Renal cortical epithelial cell (primary cell): ENCODE measurements at regions not wholly inside any gene's neighbourhood (a gene's known extent, or its start where the extent isn't known, plus 50 kb on each side); places are given as distances from the start of the nearest gene placed in this dataset.
A peak's percentile ranks its signal among the peaks of the same experiment; 100 is the strongest.

Source experiments
- DNase-seq: peaks from one replicate; pipeline ENCODE4 v3.0.0-alpha.2; 2011; ENCODE audit warnings: low read depth

- no peak for DNase-seq
These were observed 133.0 kb upstream of the TMCC3 start for GRCh38 chr12:94783343-94783742.

DNA sequence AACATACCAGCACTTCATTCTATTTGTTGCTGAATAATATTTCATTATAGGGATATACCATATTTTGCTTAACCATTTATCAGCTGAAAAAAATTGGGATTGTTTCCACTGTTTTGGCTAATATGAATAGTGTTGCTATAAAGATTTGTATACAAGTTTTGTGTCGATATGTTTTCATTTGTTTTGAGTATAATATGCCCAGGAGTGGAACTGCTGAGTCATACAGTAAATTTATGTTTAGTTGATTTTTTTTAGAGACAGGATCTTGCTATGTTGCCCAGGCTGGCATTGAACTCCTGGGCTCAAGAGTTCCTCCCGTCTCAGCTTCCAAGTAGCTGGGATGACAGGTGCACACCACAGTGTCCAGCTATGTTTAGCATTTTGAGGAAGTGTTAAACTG is 131.5 kb upstream of the TMCC3 start:
- DNase-seq, result no peak

GRCh38 chr12:94779485-94779884 is 129.1 kb upstream of the TMCC3 start:
- peak; percentile 88 for DNase-seq

DNA sequence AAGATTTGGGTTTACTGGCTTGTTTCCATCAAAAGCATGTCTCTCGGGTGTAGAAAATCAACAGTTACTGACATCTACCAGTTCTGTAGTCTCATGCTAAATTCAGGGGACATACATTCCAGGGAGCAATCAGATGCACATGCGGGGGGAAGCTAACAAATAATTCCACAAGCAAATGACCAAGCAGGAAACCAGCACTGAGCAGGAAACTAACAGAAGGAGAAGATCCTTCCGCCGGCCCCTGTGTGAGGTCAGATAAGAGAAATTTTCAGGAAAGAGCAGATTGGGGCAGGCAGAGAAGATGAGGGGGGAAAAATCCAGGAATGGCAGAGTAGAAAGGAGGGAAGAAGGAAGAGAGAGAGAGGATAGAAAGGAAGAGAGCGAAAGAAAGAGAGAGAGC is 127.6 kb upstream of the TMCC3 start:
- no peak for DNase-seq

GRCh38 chr12:94775710-94776109 is 125.4 kb upstream of the TMCC3 start:
- DNase-seq, result no peak

- no peak for DNase-seq
These were observed 121.4 kb upstream of the TMCC3 start for GRCh38 chr12:94771741-94772140.

- no peak for DNase-seq
These were observed 120.8 kb upstream of the TMCC3 start for GRCh38 chr12:94771199-94771598.

DNA sequence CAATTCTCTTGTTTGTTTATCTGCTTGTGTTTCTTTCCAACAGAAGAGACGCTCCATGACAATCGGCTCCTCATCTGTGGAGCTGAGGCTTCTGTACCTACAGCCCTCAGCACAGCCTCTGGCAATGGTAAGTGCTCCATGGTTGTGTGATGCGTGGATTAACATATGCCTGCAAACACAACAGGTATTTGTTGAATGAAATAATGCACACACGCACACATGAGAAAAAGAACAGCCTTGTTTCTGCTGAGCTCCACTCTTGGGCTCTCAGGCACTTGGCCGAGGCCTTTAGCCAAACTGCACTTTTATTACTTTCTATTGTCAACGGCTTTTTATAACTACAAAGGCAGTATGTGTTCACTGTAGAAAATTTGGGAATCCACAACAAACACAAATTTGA is 120.4 kb upstream of the TMCC3 start:
- DNase-seq, result no peak

DNA sequence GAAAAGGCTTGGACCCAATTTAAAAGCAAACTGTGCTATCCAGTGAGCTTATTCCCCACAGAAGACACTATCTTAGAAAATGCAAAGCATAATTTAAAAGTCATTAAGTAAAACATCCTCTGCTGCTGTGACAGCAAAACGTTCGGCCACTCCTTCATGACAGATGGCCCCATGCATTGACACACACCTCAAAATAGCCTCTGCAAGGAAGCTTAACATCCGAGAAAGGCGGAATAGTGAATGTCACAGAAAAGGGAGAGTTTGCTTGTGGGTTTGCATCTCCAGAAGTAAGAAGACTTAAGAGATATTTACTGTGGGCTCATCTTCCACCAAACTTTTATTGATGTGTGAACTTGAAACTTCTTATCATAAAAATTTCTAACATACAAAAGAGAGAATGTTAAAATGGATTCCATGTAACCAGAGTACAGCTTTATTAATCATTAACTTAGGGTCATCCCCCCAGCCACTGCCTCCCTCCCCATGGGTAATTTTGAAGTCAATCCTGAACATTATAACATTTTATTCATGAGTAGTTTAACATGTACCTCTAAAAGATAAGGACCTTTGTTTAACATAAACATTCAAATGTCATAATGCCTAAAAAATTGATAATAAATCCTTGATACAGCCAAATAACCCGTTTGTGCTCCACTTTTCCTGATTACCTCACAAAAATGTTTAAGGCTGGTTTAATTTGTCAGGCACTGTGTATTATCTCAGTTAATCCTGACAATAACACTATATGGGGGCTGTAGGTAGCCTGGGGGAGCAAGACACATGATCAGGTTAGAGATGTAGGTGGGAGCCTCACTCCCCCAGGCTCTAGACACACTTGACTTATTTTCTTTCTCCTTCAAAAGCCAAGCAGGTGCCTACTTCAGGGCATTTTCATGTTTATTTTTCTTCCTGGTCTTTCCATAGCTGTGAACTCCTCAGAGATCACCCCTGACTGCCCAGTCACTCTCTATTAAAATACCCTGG is 119.7 kb upstream of the TMCC3 start:
- no peak for DNase-seq

- no peak for DNase-seq
These were observed 118.7 kb upstream of the TMCC3 start for GRCh38 chr12:94769047-94769420.

- DNase-seq, result no peak
These were observed 118.2 kb upstream of the TMCC3 start for GRCh38 chr12:94768398-94769046.

DNA sequence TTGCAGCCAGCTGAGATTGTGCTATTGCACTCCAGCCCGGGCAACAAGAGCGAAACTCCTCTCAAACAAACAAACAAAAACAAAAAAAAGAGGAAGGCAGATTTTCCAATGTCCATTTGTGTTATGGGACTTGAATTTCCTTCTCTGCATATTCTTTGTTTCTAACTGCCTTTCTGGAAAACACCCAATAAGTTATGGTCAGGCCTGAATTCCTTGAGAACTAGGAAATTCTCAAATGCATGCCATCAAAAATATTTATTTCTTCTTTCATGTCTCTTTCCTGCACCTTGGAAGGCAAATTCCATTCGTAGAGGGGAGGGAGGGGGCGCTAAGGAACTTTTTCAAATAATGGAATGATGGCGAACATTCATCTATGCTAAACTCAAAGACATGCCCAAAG is 117.6 kb upstream of the TMCC3 start:
- DNase-seq, result no peak

GRCh38 chr12:94766397-94766796 is 116.0 kb upstream of the TMCC3 start:
- DNase-seq, result no peak

DNA sequence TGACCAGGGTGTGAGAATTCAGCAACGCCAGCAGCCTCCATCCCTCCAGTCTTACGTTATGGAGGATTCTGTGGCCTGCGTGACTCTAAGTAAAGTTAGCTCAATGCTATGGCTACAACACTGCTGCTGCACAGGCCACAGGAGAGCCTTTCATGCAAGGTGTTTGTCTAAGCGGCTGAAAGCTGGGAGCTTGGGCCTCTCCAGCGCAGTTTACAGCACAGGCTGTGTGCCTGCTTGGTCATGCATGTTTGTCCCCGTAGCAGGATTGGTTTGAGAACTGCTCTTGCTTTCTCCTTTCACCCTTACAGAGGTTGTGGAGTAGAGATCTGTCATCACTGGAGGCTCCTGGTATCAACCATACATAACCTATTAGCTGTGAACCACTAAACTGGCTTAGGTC is 113.1 kb upstream of the TMCC3 start:
- peak; percentile 36 for DNase-seq

GRCh38 chr12:94762943-94763342 is 112.6 kb upstream of the TMCC3 start:
- no peak for DNase-seq

GRCh38 chr12:94762259-94762942 is 112.0 kb upstream of the TMCC3 start:
- DNase-seq, result peak; percentile 47

DNA sequence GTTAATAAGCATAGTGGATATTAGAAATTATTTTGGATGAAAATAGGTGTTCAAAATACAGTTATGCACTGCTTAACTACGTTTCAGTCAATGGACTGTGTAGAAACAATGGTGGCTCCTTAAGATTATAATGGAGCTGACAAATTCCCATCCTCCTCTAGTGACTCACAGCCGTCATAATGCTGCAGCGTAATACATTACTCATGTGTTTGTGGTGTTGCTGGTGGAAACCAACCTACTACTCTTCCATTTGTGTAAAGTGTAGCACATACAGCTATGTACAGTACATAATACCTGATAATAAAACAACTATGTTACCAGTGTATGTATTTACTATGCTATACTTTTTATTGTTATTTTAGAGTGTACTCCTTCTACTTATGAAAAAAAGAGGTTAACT is 111.2 kb upstream of the TMCC3 start:
- DNase-seq, result peak; percentile 98

DNA sequence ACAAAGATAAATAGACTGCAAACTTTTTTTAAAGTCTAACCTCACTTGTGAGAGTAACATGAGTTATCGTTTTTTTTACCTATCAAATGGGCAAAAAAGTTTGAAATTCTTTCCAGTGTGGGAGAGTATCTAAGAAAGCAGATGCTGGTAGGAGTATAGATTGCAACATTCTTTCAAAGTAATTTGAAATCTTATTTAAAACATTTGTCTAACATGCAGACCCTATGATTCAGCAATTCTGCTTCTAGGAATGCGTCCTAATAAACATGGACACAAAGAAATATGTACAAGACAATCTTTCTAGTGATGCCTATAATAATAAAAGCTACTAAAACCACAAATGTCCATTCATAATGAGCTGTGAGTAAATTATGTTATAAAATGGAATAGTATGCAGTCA is 110.4 kb upstream of the TMCC3 start:
- peak; percentile 38 for DNase-seq

DNA sequence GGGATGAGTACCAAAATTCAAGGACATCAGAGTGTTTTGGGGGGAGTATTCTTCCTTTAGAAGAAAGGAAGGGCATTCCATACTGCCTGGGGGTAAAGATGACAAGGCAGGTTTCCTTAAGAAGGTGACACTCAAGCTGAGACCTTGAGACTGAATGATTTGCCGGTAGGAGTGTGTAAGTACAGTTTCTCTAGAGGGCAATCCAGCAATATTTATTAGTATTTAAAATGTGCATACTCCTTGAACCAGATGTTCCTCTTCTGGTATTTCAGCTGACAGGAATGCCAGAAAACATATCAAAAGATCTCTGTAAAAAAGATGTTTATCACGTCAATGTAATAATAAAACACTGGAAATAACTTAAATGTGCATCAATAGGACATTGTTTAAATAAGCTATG is 106.4 kb upstream of the TMCC3 start:
- no peak for DNase-seq

GRCh38 chr12:94755598-94755997 is 105.2 kb upstream of the TMCC3 start:
- DNase-seq, result no peak

GRCh38 chr12:94754653-94755052 is 104.3 kb upstream of the TMCC3 start:
- no peak for DNase-seq

DNA sequence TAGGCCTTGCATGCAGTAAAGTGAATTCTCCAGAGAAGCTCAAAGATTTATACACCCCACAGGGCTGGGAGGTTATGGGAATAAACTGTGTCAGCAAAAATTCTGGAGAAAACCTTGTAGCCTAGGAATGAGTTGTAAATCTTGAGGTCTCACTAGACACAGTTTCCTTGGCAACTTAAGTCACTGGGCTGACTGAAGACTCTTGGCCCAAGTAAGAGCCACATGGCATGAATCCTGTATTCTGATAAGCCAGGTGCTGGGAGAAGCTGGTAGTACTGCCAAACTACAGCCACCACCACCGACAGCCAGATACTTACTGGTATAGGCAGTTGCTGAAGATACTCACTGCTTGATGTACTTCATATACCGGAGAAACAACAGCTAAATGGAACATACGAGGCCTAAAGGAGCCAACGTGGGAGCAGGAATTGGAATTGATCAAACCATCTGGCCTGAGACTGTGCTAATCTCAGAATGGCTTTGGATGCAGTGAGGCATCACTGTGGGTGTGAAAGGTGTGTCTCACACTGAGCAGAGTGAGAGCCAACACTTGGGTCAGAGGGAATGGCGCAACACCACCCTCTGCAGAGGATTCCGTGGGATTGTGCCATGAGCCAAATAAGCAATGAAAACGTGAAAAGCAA is 102.8 kb upstream of the TMCC3 start:
- DNase-seq, result peak; percentile 38
